ENCODE measurements at regions not wholly inside any gene's neighbourhood (a gene's known extent, or its start where the extent isn't known, plus 50 kb on each side); places are given as distances from the start of the nearest gene placed in this dataset.
"Not testable (repeated sequence)": the region's sequence is repeated elsewhere in the genome, so short reads cannot be mapped to it uniquely, and the experiment has no call there.

DNA sequence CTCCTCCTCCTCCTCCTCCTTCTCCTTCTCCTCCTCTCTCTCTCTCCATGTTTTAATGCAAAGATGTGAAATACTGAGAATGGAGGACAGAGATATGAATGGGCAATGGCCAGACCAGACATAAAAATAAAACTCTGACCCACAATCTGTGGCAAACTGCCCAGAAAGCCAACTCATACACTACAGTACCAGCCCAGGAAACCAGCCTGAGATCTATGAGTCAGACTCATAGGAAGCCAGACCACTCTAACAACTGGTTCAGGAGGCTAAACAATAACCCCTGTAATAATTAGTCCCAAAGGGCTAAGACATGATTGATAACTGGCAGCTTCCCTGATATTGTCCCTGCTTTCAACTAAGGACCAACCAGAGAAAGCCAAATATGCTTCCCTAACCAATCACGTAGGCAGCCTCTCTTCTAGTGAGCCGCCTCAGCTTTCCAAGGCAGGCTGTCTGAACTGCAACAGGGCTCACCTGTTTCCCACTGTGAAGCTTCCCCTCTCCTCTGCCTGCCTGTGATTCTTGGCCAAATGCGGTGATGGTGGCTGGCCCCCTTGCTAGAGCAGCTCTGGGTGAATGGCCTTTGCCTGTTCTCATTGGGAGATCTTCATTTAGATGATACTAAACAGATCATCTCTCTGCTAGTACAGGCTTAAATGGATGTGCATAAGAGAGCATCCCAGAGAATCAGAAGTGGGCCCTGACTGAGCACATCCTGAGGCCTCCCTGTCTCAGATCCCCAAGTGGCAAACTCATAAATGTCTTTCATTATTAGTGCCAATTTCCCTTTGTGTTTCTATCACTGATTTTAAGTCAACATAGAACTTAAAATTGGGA lies 817.6 kb downstream of the TNS3 start:
- H3K27ac ChIP-seq: no peak overlapping the region
- in situ Hi-C loops (cut with MboI; ENCODE audit: low pct_unique_long_range_greater_than_20kb in 2 of 9, low sequenced_read_pairs in 9 of 9, unreplicated experiment in 9 of 9): loop anchor here in 1 of 9 experiments (25.0 kb wide), 1 partner anchor 852 kb away; the partner anchor contains the start of gene IGFBP3
- ATAC-seq (replicated peaks in 6 of 8): peak in 7 of 8 experiments; percentile 46 to 93 (median 66)
- H3K4me3 ChIP-seq: no peak overlapping the region
- WGBS, 10 experiments: 83 to 100% (median 100%) methylated on average over 1 of the region's 3 CpGs; no CpG with 5 or more reads in 6 of the 10 experiments
- no peaks in the 10 kb centered on the region for H3K4me1 ChIP-seq (replicated peaks in 1 of 2)

GRCh38 chr7:46763344-46763743 lies 818.6 kb downstream of the TNS3 start:
- no peak overlapping the region for H3K4me3 ChIP-seq
- WGBS, 10 experiments: 0 to 96% (median 69%) methylated on average over 3 of the region's 3 CpGs; no CpG with 5 or more reads in 1 of the 10 experiments
- H3K4me1 ChIP-seq (replicated peaks in 1 of 2): no peaks in the 10 kb centered on the region
- in situ Hi-C loops (cut with MboI; ENCODE audit: low pct_unique_long_range_greater_than_20kb in 2 of 9, low sequenced_read_pairs in 9 of 9, unreplicated experiment in 9 of 9): loop anchor here in 1 of 9 experiments (25.0 kb wide), 1 partner anchor 851 kb away; the partner anchor contains the start of gene IGFBP3
- no peak for ATAC-seq (replicated peaks in 6 of 8)
- no peak overlapping the region for H3K27ac ChIP-seq

- no peaks in the 10 kb centered on the region for H3K4me1 ChIP-seq (replicated peaks in 1 of 2)
- H3K27ac ChIP-seq: no peak overlapping the region
- no peak for ATAC-seq (replicated peaks in 6 of 8)
- in situ Hi-C loops (cut with MboI; ENCODE audit: low pct_unique_long_range_greater_than_20kb in 2 of 9, low sequenced_read_pairs in 9 of 9, unreplicated experiment in 9 of 9): loop anchor here in 1 of 9 experiments (25.0 kb wide), 1 partner anchor 848 kb away; the partner anchor contains the start of gene IGFBP3
- H3K4me3 ChIP-seq: no peak overlapping the region
- 60 to 100% (median 86%) methylated on average over 1 to 6 of the region's 7 CpGs; no CpG with 5 or more reads in 2 of the 10 experiments for WGBS, 10 experiments
Measured at GRCh38 chr7:46759711-46760480, 822.0 kb downstream of the TNS3 start.

DNA sequence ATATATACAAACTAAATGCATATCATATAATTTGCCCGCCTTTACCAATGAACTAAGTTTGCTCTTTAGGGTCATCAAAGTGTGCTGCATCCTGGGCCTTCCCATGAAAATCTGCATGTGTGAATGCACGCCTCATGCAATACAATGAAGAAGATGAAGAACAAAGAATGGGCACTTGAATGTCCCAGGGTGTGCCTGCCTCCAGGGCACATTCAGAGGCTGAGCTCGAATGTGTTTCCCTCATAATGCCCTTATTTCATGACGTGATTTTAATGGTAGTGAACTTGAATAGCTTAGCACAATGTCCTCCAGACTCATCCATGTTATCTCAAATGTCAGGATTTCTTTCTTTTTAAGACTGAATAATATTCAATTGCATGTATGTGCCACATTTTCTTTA lies 824.9 kb downstream of the TNS3 start:
- H3K4me1 ChIP-seq (replicated peaks in 1 of 2): peaks cover 7 to 10% of the 10 kb centered on the region in 2 donors
- H3K27ac ChIP-seq: no peak overlapping the region
- in situ Hi-C loops (cut with MboI; ENCODE audit: low pct_unique_long_range_greater_than_20kb in 2 of 9, low sequenced_read_pairs in 9 of 9, unreplicated experiment in 9 of 9): loop anchor here in 1 of 9 experiments (25.0 kb wide), 1 partner anchor 845 kb away; the partner anchor contains the start of gene IGFBP3
- ATAC-seq (replicated peaks in 6 of 8): peak in 2 of 8 experiments; percentile 26 to 38
- 39 to 100% (median 80%) methylated on average over 1 to 4 of the region's 4 CpGs for WGBS, 10 experiments
- H3K4me3 ChIP-seq: no peak overlapping the region

DNA sequence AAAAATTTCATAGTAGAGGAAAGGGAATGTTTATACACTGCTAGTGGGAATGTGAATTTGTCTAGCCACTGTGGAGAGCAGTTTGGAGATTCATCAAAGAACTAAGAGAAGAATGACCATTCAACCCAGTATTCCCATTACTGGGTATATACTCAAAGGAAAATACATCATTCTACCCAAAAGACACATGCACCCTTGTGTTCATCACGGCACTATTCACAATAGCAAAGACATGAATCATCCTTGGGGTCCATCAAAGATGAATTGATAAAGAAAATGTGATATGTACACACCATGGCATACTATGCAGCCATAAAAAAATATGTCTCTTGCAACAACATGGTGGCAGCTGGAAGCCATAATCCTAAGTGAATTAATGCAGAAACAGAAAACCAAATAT lies 825.7 kb downstream of the TNS3 start:
- peaks cover 7 to 10% of the 10 kb centered on the region in 2 donors for H3K4me1 ChIP-seq (replicated peaks in 1 of 2)
- no peak for ATAC-seq (replicated peaks in 6 of 8)
- no peak overlapping the region for H3K4me3 ChIP-seq
- no peak overlapping the region for H3K27ac ChIP-seq
- WGBS, 10 experiments: 17 to 100% (median 75%) methylated on average over 1 of the region's 1 CpG; no CpG with 5 or more reads in 5 of the 10 experiments
- in situ Hi-C loops (cut with MboI; ENCODE audit: low pct_unique_long_range_greater_than_20kb in 2 of 9, low sequenced_read_pairs in 9 of 9, unreplicated experiment in 9 of 9): loop anchor here in 1 of 9 experiments (25.0 kb wide), 1 partner anchor 844 kb away; the partner anchor contains the start of gene IGFBP3

DNA sequence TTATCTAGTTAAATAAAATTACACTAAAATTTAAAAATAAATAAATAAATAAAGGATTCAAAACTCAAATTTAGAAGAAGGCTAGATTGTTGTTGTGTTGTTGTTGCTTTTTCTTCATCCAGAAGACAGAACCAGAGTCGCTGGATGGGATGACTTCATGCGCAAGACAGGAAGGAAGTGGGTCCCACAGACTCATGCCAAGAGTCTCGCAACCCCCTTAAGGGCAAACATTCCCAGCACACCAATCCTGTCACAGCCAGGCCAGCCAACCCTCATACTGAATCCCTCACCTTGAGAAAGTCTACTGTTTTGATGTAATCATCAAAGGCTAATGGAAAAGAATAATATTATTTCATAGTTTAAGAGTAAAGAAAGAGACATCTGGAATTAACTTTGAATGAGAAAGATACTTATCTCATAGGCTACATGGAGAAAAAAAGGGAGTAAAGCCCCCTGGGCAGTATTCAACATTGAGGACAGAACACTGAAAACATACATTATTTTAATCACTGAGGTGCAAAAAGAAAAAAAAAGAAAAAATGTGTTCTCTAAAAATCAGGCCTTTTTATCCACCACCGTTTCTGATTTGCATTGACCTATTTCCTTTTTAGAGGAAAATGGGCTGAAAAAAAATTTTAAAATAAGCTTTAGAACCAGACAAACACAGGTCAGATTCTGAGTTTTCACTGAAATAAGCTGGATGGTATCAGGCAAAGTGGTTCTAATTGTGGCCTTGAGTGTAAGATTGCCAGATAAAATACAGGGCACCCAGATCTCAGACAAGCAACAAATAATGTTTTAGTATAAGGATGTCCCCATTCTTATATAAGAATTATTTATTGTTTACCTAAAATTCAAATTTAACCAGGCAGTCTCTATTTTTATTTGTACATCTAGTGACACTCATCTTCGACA lies 826.5 kb downstream of the TNS3 start:
- ATAC-seq (replicated peaks in 6 of 8): no peak
- in situ Hi-C loops (cut with MboI; ENCODE audit: low pct_unique_long_range_greater_than_20kb in 2 of 9, low sequenced_read_pairs in 9 of 9, unreplicated experiment in 9 of 9): loop anchor here in 1 of 9 experiments (25.0 kb wide), 1 partner anchor 843 kb away; the partner anchor contains the start of gene IGFBP3
- Histone ChIP-seq H3K27ac (no peak overlapping the region), H3K4me1 (replicated peaks in 1 of 2) (peaks cover 7 to 10% of the 10 kb centered on the region in 2 donors), H3K4me3 (no peak overlapping the region)
- WGBS, 10 experiments: 11 to 100% (median 78%) methylated on average over 1 to 5 of the region's 5 CpGs

DNA sequence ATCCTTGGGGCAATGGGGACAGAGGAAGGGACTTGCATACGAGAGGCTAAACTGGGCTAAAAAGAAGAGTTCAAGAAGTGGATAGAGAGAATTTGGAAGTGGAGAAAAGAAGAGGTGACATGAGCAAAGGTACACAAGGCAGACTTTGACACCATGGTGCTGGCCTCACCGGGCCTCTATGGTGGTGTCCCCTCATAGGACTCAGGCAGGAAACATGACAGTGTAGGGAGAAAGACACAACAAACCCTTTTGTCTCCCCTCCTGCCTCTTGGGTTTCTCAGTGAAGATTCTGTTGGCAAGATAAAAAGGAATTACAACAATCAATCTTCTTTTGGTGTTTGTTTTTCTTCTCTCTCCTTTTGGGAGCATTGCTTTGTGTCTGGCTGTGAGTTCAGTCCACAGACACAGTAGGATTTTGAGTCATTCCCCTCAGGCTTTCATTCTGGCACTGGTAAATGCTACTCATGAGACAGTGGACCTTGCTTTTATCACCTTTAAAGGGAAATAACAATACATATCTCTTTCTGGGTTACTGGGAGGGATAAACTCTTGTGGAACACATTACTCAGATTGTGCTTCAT lies 827.7 kb downstream of the TNS3 start:
- in situ Hi-C loops (cut with MboI; ENCODE audit: low pct_unique_long_range_greater_than_20kb in 2 of 9, low sequenced_read_pairs in 9 of 9, unreplicated experiment in 9 of 9): loop anchor here in 1 of 9 experiments (25.0 kb wide), 1 partner anchor 842 kb away; the partner anchor contains the start of gene IGFBP3
- WGBS, 10 experiments: 0 to 100% (median 90%) methylated on average over 1 to 2 of the region's 2 CpGs
- peak in 5 of 8 experiments; percentile 30 to 85 (median 45) for ATAC-seq (replicated peaks in 6 of 8)
- Histone ChIP-seq H3K4me1 (replicated peaks in 1 of 2) (peaks cover 7 to 10% of the 10 kb centered on the region in 2 donors), H3K27ac (no peak overlapping the region), H3K4me3 (no peak overlapping the region)

DNA sequence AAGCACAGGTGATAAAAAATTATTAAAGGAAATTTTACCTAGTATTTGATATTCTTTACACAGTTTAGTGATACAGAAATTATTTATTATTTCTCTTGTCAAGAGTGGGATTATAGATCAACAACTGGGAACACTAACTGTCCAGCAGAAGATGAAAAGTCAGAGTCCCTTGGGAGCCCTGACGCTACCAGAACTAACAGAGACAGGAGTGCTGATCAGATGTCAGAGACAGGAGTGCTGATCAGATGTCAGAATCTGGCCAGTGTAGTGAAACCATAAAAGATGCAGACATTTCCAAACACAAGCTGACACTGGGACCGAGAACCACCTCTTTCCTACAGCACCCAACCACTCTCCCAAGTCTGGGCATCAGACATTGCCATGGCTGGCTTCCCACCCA lies 828.2 kb downstream of the TNS3 start:
- H3K27ac ChIP-seq: no peak overlapping the region
- peaks cover 7 to 11% of the 10 kb centered on the region in 2 donors for H3K4me1 ChIP-seq (replicated peaks in 1 of 2)
- WGBS, 10 experiments: 17 to 100% (median 85%) methylated on average over 1 to 2 of the region's 2 CpGs; no CpG with 5 or more reads in 2 of the 10 experiments
- in situ Hi-C loops (cut with MboI; ENCODE audit: low pct_unique_long_range_greater_than_20kb in 2 of 9, low sequenced_read_pairs in 9 of 9, unreplicated experiment in 9 of 9): loop anchor here in 1 of 9 experiments (25.0 kb wide), 1 partner anchor 841 kb away; the partner anchor contains the start of gene IGFBP3
- H3K4me3 ChIP-seq: no peak overlapping the region
- peak in 3 of 8 experiments; percentile 62 to 78 (median 75) for ATAC-seq (replicated peaks in 6 of 8)

- WGBS, 10 experiments: 0 to 100% (median 80%) methylated on average over 1 to 3 of the region's 3 CpGs; no CpG with 5 or more reads in 1 of the 10 experiments
- Histone ChIP-seq H3K27ac (no peak overlapping the region), H3K4me3 (no peak overlapping the region), H3K4me1 (replicated peaks in 1 of 2) (peaks cover 11 to 13% of the 10 kb centered on the region in 2 donors)
- in situ Hi-C loops (cut with MboI; ENCODE audit: low pct_unique_long_range_greater_than_20kb in 2 of 9, low sequenced_read_pairs in 9 of 9, unreplicated experiment in 9 of 9): loop anchor here in 1 of 9 experiments (25.0 kb wide), 1 partner anchor 841 kb away; the partner anchor contains the start of gene IGFBP3
- peak in 7 of 8 experiments; percentile 21 to 62 (median 41) for ATAC-seq (replicated peaks in 6 of 8)
Measured at GRCh38 chr7:46752881-46753366, 829.0 kb downstream of the TNS3 start.

DNA sequence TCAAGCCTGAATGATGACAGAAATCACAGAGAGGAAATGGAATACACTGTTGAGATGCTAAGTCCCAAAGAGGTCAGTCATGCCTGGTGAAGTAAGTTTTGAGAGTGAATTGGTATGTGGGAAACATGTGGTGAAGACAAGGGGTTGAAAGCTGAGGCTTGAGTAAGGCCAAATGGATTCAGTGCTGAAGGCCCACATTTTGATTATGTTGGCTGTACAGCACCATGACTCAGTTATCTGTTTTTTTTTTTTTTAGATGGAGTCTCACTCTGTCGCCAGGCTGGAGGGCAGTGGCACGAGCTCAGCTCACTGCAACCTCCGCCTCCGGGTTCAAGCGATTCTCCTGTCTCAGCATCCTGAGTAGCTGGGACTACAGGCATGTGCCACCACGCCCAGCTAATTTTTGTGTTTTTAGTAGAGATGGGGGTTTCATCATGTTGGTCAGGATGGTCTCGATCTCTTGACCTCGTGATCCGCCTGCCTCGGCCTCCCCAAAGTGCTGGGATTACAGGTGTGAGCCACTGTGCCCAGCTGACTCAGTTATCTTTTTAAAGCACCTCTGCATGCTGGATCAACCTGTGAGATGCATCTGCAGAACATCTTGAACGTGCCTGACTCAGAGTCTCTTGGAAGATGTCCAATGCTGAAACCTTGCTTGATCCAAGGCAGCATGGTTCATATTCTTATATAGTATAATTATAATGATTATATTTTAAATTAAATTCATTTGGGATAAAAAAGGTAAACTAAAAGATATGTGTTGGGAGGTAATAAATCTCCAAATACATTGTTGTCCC lies 829.8 kb downstream of the TNS3 start:
- H3K4me3 ChIP-seq; H3K27ac ChIP-seq; ATAC-seq (replicated peaks in 6 of 8): not testable (repeated sequence)
- 20 to 100% (median 79%) methylated on average over 1 to 10 of the region's 11 CpGs; no CpG with 5 or more reads in 2 of the 10 experiments for WGBS, 10 experiments
- in situ Hi-C loops (cut with MboI; ENCODE audit: low pct_unique_long_range_greater_than_20kb in 2 of 9, low sequenced_read_pairs in 9 of 9, unreplicated experiment in 9 of 9): loop anchor here in 1 of 9 experiments (25.0 kb wide), 1 partner anchor 840 kb away; the partner anchor contains the start of gene IGFBP3
- peaks cover 11 to 13% of the 10 kb centered on the region in 2 donors for H3K4me1 ChIP-seq (replicated peaks in 1 of 2)
